ENCODE measurements at regions not wholly inside any gene's neighbourhood (a gene's known extent, or its start where the extent isn't known, plus 50 kb on each side); places are given as distances from the start of the nearest gene placed in this dataset.

GRCh38 chr1:60984062-60984799, 98.1 kb upstream of the NFIA start:
- DNase-seq = no peak

GRCh38 chr1:60983701-60984061, 98.7 kb upstream of the NFIA start:
- DNase-seq = no peak

- no peak for DNase-seq
These were observed 99.8 kb upstream of the NFIA start for GRCh38 chr1:60982539-60982938.

- no peak for DNase-seq
These were observed 101.0 kb upstream of the NFIA start for GRCh38 chr1:60981357-60981756.

- DNase-seq = no peak
These were observed 103.7 kb upstream of the NFIA start for GRCh38 chr1:60978421-60979357.

- DNase-seq = no peak
These were observed 104.7 kb upstream of the NFIA start for GRCh38 chr1:60977661-60978060.

GRCh38 chr1:60974524-60975372, 107.6 kb upstream of the NFIA start:
- DNase-seq = no peak

GRCh38 chr1:60973668-60974067, 108.7 kb upstream of the NFIA start:
- DNase-seq = no peak

GRCh38 chr1:60972841-60973364, 109.5 kb upstream of the NFIA start:
- DNase-seq = no peak

GRCh38 chr1:60971330-60971729, 111.0 kb upstream of the NFIA start:
- no peak for DNase-seq

GRCh38 chr1:60969971-60970509, 112.3 kb upstream of the NFIA start:
- peak; percentile 32 to 63 for DNase-seq

- DNase-seq = no peak
These were observed 117.0 kb upstream of the NFIA start for GRCh38 chr1:60965280-60965854.

- no peak for DNase-seq
These were observed 119.0 kb upstream of the NFIA start for GRCh38 chr1:60963167-60963940.

- DNase-seq = no peak
These were observed 121.4 kb upstream of the NFIA start for GRCh38 chr1:60960891-60961461.

GRCh38 chr1:60959701-60960100, 122.7 kb upstream of the NFIA start:
- DNase-seq = no peak

- DNase-seq = no peak
These were observed 124.4 kb upstream of the NFIA start for GRCh38 chr1:60958001-60958400.

GRCh38 chr1:60956520-60956919, 125.8 kb upstream of the NFIA start:
- DNase-seq = no peak

GRCh38 chr1:60952612-60953111, 129.7 kb upstream of the NFIA start:
- no peak for DNase-seq

- no peak for DNase-seq
These were observed 131.9 kb upstream of the NFIA start for GRCh38 chr1:60950224-60951063.

GRCh38 chr1:60949826-60950197, 132.5 kb upstream of the NFIA start:
- no peak for DNase-seq
